Fibroblast of skin of abdomen (primary cell): ENCODE measurements at regions not wholly inside any gene's neighbourhood (a gene's known extent, or its start where the extent isn't known, plus 50 kb on each side); places are given as distances from the start of the nearest gene placed in this dataset.
A peak's percentile ranks its signal among the peaks of the same experiment; 100 is the strongest.

ENCODE experiments used
- DNase-seq: peaks from one replicate; pipeline ENCODE4 v3.0.0-alpha.2; 2013

DNA sequence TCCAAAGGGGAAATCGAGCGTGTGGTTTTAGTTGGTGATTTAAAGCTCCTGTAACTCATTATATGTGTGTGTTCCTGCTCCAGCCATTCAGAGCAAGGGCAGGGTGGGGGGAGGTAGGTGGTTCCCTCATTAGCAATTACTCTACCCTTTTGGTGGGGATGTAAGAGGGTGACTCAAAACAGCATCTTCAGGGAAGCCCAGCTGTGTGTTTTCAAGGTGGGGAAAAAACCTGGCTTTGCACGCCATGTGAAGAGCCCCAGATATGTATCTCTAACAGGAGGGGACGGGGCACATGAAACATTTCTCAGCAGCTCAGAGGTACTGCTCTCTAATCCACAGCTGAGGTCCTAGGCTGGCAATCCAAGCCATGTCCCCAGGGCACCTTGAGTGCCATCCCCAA is 241.3 kb upstream of the ZFHX3 start:
- DNase-seq, result peak; percentile 20

DNA sequence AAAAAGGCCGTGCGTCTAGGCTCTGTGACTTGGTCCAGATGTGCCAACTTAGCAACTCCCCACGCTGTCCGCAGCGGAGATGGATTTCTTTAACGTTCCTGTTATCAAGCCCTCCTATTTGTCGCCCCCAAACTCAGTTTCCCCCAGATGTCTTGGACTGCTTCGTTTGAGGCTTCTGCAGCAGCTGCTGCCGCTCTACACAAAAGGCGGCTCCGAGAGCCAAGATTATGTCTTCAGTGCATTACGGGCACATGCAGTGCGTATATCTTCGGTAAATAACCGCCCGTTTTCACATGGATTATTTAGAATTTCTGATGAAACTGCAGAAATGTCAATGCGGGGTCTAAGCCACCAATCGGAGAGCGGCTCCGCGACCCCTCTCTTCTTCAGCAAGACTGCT is 240.6 kb upstream of the ZFHX3 start:
- no peak for DNase-seq

DNA sequence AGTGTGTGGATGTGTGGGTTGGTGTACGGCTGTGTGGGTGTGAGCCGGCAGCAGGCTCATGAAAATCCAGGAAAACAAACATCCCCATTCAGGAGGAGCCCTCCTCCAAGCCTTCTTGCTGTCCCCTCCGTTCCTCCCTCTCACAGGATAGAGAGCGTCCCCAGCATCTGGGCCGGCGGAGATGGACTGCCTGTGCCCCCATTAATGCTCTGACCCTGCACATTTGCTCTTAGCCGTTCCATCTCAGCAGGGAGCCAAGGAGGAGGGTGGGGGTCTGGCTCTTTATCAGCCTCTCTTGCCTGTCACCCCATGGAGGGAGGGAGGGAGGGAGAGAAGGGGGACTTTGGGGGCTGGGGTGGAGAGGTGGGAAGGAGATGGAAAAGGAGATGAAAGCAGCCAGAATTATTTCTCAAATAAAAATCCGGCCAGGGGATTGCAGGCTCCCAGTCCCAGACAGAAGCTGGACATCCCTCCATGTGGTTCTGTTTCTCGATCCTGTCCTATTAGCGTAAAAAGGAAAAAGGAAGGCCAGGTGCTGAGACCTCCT is 240.0 kb upstream of the ZFHX3 start:
- DNase-seq, result no peak

DNA sequence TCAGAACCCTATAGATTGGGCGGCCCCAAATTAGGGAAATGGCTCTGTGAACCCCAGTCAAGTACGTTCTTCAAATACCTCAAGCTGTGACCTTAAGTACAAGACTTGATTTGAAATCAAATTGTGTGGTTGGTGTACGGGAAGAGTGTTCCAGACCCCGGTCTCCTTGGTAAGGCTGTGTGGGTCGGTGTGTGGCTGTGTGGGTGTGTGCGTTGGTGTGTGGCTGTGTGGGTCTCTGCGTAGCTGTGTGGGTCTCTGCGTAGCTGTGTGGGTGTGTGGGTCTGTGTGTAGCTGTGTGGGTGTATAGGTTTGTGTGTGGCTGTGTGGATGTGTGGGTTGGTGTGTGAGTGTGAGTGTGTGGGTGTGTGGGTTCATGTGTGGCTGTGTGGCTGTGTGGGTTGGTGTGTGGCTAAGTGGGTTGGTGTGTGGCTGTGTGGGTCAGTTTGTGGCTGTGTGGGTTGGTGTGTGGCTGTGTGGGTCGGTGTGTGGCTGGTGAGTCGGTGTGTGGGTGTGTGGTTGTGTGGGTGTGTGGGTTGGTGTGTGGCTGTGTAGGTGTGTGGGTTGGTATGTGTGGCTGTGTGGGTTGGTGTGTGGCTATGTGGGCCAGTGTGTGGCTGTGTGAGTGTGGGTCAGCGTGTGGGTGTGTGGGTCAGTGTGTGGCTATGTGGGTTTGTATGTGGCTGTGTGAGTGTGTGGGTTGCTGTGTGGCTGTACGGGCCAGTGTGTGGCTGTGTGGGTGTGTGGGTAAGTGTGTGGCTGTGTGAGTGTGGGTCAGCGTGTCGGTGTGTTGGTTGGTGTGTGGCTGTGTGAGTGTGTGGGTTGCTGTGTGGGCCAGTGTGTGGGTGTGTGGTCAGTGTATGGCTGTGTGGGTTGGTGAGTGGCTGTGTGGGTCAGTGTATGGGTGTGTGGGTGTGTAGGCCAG is 238.7 kb upstream of the ZFHX3 start:
- DNase-seq, result no peak

DNA sequence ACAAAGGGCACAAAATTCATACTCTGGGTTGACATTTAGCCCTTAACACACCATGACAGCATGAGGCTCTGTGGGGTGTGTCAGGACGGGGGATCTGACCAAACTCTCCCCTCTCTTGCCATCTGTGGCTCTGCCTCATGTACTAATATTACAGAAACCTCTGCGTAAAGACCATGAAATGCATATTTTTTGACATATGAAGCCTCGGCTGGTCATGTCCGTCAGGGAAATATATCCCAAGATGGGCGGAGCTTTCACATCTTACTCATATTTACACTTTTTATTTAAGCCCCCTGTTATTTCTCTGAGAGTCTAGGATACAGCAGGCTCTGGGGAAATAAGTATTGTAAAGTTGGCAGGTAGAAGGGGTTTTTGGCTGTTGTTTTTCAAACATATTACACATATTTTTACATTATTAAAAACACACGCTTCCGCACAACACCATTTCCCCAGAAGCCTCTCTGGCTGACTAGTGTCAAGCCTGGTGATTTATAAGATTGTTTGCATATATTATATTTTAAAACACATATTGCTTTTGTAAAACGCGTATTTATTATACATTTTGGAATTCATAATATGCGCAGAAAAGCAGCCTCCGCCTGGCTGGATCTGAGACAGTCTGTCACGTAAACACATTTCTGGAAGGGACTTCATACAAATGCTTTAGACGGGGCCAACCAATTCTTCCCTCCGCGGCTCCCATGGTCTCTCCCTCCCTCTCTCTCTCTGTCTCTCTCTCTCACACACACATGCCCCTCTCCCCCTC is 237.7 kb upstream of the ZFHX3 start:
- peak; percentile 35 for DNase-seq

DNA sequence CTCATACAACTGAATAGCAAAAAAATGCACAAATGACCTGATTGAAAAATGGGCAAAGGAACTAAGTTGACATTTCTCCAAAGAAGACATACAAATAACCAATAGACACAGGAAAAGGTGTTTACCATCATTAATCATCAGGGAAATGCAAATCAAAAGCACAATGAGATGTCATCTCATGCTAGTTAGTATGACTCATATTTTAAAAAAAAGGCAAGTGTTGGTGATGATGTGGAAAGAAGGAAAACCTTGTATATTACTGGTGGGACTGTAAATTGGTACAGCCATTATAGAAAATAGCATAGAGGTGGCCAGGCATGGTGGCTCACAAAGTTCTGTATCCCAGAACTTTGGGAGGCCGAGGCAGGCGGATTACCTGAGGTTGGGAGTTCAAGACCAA is 232.5 kb upstream of the ZFHX3 start:
- DNase-seq, result no peak

DNA sequence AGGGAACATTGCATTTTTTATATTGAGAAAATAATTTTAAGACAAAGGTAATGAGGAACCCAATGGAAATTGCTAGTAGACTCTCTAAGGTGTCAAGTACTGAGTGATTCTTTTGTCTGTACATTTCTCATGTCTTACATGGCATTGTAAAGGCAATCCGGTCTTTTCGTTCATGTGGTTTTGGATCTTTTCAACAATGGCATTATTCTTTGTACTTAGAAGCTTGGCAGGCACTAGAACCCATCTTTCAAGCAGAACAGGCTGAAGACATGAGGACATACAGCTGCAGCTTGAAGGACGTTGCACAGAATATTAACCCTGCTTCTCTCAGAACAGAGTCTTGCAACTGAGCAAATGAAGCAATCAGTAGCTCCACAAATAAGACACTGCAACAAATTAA is 231.5 kb upstream of the ZFHX3 start:
- DNase-seq, result no peak

DNA sequence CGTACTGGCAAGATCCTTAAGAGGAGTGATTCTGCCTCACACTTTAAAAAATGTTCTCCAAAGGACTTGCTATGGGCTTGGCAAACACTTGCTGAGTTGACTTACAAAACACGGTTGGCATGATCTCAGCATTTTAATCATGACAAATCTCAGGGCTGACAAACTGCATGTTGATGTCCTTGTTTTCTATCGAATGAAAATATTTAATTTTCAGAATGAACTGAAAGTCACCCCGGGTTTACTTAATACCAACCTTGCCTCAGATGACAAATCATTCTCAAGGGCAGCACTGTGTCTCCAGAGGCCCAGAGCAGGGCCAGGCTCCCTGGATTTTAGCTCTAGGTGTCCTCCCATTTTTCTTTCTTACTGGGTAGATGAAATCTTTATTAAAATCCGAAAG is 229.1 kb upstream of the ZFHX3 start:
- no peak for DNase-seq

DNA sequence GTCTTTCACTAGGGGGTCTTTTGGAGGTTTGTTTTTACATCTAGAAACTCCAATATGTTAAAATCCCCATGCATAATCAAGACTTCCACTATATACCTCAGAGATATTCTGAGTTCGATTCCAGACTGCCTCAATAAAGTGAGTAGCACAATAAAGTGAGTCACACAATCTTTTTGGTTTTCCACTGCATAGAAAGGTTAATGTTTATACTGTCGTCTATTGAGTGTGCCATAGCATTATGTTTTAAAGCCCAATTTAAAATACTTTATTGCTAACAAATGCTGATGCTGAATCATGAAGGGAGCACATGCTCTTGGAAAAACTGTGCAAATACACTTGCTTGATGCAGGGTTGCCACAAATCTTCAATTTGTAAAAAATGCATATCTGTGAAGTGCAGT is 227.5 kb upstream of the ZFHX3 start:
- DNase-seq, result no peak

DNA sequence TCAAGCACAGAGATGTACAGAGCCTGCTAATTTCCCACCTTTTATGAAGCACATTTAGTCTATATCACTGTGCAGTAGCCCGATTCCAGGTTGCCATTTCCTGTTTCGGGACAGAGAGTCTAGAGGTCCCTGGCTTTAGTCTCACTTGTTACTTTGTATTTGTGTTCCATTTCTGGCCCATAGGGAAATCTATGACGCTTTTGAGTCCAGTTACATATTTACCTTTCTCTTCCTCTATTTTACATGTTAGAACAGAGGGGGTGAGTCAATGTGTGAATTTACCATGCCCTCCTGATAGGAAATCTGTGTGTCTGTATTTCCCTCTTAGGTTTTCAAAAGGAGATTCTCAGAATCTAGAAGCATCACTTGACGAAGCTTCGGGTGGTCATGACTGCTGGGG is 227.1 kb upstream of the ZFHX3 start:
- DNase-seq, result no peak

DNA sequence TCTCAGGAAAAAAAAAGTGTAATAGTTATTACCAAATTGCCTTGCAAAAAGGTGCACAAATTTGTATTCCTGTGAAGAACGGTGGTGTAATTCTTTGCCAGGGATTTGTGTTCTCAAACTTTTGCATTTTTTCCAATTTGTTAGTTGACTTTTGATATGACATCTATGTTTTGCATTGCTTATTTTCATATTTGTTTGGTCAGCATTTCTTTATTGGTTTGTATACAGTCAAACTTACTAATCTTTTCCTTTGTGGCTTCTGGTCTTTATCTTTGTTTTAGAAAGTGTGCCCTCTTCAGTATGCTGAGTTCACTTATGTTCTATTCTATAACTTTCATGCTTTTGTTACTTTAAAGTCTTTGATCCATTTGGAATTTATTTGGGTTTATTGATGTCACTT is 226.2 kb upstream of the ZFHX3 start:
- no peak for DNase-seq

DNA sequence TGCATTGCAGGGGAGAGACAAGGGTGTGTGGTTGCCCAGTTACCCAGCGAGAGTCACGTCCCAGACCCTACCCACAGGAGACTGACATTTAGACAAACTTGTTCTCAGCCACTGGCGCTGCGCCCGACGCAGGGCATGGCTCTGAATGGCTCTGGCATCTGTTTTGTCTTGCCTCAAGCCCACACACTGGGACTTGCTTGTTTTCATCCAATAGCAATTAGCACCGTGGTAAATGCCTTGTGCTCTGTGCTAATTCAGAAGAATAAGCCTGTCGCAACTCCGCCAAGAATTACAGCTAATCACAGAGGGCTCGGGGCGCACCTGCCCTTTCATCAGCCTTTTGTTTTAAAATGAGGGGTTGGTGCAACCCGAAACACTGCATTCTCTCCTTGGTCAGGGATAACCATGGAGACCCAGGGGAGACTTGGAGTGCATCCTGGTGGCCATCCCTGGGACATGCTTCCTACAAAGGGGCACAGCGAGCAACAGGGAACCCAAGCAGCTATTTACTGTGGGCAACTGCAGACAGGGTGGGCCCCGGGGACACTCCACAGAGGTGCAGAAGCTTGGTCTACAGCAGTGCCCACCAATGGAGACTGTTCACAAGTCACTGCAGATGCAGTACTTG is 220.6 kb upstream of the ZFHX3 start:
- no peak for DNase-seq

DNA sequence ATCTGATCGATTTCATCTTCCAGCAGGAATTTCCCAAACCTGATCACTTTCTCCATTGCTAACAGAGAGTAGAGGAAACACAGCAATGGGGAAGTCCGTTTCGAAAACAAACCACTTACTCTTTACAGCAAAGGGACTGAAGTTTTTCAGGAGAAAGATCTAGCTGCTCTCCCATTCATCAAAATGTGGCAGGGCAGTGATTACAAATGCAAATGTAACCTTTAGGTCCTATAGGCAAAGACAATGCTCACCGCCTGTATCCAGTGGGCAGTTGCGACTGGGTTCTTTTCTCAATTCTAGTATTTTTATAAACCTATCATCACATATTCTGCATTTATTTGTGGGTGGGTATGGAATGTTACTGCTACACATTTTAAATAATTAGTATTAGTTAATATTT is 218.0 kb upstream of the ZFHX3 start:
- DNase-seq, result no peak

DNA sequence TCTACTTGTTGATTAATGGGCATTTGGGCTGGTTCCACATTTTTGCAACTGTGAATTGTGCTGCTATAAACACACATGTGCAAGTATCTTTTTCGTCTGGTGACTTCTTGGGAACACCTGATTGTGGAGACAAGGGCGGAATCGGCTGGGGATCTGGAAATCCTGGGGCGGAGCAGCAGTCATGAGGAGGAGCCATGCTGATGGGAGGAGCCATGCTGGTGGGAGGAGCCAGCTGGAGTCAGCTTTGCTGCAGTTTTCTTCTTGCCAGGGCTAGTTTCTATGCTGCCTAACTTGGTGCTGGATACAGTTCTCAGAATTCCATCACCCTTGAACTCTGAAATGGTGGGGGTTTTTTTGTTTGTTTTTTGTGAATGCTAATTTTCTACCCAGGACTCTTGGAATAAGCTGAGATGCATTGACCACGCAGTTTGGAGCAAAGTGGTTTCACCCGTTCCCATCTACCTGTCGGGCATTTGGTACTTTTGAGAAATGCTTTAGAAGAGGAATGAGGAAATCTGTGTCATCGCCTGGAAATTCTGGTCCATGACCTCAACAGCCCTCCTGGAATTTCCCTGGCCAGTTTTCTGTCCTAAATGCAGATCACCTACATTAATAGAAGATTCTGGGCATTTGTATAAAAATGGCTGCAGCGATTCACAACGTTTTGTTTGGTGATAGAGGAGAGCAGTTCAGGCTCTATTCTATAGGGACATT is 217.4 kb upstream of the ZFHX3 start:
- DNase-seq, result no peak

DNA sequence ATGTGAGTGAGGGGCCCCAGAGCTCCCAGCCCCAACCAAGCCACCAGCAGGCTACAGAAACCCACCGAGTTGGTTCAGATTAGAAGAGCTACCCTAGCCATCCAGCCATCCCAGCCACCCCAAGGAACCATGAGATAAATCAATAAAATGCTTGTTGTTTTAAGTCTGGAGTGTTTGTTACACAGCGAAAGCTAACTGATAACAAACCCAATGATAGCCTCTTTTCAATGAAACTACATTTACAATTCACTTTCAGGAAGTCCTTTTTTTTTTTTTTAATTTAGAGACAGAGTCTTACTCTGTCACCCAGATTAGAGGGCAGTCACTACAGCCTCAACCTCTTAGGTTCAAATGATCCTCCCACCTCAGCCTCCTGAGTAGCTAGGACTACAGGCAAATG is 215.0 kb upstream of the ZFHX3 start:
- no peak for DNase-seq

DNA sequence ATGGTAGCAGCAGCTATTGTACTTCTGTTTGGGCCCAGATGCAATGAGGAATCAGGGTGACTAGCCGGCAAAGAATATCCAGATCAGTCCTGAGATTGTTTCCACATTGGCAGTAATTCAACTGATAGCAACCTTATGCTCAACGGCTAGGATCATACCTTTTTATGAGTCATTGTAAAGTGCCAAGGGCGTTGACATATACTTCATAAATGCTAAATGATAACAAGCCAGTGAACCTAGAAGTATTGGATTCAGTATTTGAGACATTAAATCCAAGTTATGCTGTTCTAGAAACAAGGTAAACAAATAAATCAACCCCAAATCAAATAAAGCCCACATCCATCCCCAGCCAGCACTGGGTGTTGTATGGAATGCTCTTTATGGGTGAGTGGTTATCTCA is 207.1 kb upstream of the ZFHX3 start:
- no peak for DNase-seq

DNA sequence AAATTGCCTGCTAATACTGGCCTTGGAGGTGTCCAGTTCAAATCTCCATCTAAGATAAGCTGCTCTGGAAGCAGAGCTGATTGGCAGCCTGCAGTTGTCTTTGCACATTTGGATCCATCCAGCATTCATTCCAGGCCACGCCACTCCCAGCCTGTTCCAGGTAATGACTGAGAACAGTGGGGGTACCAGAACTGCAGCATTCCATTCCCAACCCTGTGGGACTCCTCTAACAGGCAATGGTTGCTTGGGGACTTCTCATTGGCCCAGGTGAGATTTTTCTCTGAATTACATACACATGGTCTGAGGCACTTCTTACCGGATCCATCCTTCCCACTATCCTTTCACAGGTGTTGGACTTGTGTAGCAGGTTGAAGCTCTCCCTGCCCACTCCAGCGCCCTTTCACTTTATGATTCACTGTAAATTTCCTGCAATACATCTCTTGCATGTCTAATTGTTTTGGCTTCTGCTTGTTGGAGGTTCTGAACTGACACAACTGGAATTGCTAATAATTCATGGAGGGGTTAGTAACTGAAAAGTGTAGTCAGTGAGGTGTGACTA is 206.1 kb upstream of the ZFHX3 start:
- DNase-seq, result no peak

DNA sequence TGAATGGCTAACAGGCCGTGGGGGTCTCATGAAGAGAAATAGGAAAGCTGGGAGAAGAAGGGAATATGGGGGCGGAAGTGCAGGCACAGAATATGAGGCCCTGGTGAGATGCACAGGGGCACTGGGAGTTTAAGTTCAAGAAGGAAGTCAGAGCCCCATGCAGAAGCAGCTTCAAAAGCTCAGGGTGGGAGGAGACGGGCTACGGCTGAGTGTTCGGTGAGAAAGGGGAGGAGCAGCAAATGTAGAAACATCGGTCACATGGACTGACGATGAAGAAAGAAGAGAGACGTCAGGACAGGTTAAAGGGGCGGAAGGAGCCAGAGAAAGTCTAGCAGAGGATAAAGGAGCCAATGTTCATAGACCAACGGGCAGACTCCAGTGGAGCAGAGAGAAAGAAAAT is 204.5 kb upstream of the ZFHX3 start:
- DNase-seq, result no peak

DNA sequence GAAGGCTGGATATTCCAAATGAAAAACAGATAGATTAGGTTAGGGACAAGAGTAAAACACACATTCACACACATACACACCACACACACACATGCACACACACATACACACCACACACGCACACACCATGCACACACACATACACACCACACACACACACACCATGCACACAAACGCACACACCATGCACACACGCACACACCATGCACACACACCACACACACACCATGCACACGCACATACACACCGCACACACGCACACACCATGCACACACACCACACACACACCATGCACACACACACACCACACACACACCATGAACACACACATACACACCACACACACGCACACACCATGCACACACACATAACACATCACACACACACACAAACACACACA is 203.7 kb upstream of the ZFHX3 start:
- no peak for DNase-seq

DNA sequence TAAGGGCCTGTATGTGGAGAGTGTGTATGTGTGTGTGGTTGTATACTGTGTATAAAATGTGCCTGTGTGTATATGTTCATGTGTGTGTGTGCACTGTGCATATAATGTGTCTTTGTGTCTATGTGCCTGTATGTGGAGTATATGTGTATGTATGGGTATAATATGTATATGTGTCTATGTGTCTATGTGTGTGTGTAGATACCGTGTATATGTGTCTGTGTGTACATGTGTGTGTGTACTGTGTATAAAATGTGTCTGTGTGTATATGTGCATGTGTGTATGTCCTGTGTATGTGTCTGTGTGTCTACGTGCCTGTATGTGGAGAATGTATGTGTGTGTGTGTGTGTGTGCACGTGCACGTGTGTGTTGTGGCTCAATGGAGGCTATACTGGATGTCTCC is 200.4 kb upstream of the ZFHX3 start:
- DNase-seq, result no peak

DNA sequence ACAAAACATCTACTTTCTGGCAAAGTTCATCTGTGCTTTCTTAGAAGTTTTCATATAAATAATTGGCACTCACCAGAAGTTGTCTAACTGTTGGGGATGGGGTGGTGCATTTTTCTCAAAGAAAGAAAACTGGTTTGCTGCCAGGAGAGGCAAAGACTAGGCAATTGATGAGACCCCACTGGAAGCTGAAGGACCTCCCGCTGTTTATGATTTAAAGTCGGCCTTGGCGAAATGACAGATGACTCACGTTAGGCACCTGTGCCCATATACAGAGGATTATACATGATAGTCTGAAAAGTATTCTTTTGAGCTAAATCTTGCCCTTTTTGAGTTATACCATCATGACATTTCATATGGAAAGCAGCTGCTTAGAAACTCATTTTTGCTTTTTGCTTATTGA is 193.0 kb upstream of the ZFHX3 start:
- DNase-seq, result peak; percentile 9

DNA sequence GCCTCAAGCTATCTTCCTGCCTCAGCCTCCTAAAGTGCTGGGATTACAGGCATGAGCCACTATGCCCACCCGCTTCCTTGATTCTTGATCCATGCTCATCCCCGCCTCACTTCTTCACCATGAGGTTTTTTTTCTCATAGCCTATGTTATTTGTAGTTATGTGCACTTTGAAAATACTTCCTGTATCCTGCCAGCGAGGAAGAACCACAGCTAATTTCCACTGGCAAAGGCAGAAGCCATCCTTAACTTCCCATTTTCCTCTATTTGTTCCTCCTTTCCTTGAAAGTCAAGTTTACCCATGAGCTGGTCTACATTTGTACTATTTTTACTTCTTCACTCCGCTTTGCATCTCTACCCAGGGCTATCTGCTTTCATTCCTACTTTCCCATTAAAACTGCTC is 189.7 kb upstream of the ZFHX3 start:
- no peak for DNase-seq
